IPS-20b (cell line): ENCODE measurements at regions not wholly inside any gene's neighbourhood (a gene's known extent, or its start where the extent isn't known, plus 50 kb on each side); places are given as distances from the start of the nearest gene placed in this dataset.

Experiments
- H3K27ac ChIP-seq: one replicate; pipeline ENCODE4 v1.5.1; 2013; ENCODE audit warnings: low read length
- H3K27me3 ChIP-seq: 2 replicates; pipeline ENCODE4 v1.6.1; 2013; ENCODE audit warnings: mild to moderate bottlenecking, low read length, inconsistent platforms; ENCODE audit not compliant: insufficient read depth
- H3K36me3 ChIP-seq: 2 replicates; pipeline ENCODE4 v1.6.1; 2013; ENCODE audit warnings: low read depth, mild to moderate bottlenecking, inconsistent platforms, low read length, moderate library complexity; ENCODE audit not compliant: insufficient read depth
- H3K4me1 ChIP-seq: 2 replicates; pipeline ENCODE4 v1.6.1; 2013; ENCODE audit warnings: mild to moderate bottlenecking, control low read depth, inconsistent platforms, low read length, moderate library complexity; ENCODE audit not compliant: insufficient read depth
- H3K4me3 ChIP-seq: 2 replicates; pipeline ENCODE4 v1.5.1; 2013; ENCODE audit warnings: mild to moderate bottlenecking, low read length, inconsistent platforms
- H3K9ac ChIP-seq: 2 replicates; pipeline ENCODE4 v1.6.1; 2013; ENCODE audit warnings: low read depth, mild to moderate bottlenecking, inconsistent platforms, low read length, moderate library complexity
- H3K9me3 ChIP-seq: 2 replicates; pipeline ENCODE4 v1.6.1; 2013; ENCODE audit warnings: mild to moderate bottlenecking, low read depth, low read length, inconsistent platforms; ENCODE audit not compliant: insufficient read depth

GRCh38 chr1:55990007-55990406 lies 589.4 kb downstream of the PLPP3 start:
- no peak overlapping the region for H3K4me3 ChIP-seq
- H3K27ac ChIP-seq, result no peak overlapping the region
- H3K9ac ChIP-seq, result no peak overlapping the region
- peaks cover 9% of the 10 kb centered on the region; the same call in 1 of the 2 replicates for H3K27me3 ChIP-seq
- peaks cover 8% of the 10 kb centered on the region; the same call in 1 of the 2 replicates for H3K4me1 ChIP-seq
- H3K36me3 ChIP-seq, result no peaks in the 10 kb centered on the region
- no peaks in the 10 kb centered on the region for H3K9me3 ChIP-seq

DNA sequence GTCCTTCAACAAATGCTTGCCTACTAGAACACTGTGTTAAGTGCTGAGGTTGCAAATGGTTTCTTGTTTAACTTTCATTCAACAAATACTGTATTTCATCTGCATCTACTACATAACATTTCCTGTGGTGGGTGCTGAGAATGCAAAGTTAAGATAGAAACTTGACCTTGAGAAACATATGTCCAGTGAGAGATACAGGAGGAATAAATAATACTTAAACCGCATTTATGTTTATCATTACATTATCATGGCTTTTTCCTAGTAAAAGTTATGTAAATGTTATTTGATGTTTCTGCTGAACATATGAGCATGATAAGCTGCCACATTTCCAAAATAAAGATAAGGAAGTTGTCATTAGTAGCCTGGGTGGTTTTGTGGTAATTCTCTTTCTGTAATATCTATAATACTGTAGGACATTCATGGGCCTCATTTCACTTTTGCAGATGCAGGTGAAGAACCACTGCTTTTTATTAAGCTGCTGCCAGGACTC lies 590.4 kb downstream of the PLPP3 start:
- peaks cover 9% of the 10 kb centered on the region; the same call in 1 of the 2 replicates for H3K27me3 ChIP-seq
- H3K9ac ChIP-seq, result no peak overlapping the region
- H3K36me3 ChIP-seq, result no peaks in the 10 kb centered on the region
- H3K4me1 ChIP-seq, result peaks cover 8% of the 10 kb centered on the region; the same call in 1 of the 2 replicates
- H3K27ac ChIP-seq, result no peak overlapping the region
- H3K4me3 ChIP-seq, result no peak overlapping the region
- no peaks in the 10 kb centered on the region for H3K9me3 ChIP-seq

- no peak overlapping the region for H3K9ac ChIP-seq
- 0 out of 2 replicates have a peak overlapping the region, but pooled peaks have one; percentile 36 for H3K4me3 ChIP-seq
- no peak overlapping the region for H3K27ac ChIP-seq
- H3K27me3 ChIP-seq, result peaks cover 9% of the 10 kb centered on the region; the same call in 1 of the 2 replicates
- H3K36me3 ChIP-seq, result no peaks in the 10 kb centered on the region
- peaks cover 8% of the 10 kb centered on the region; the same call in 1 of the 2 replicates for H3K4me1 ChIP-seq
- H3K9me3 ChIP-seq, result no peaks in the 10 kb centered on the region
These were observed 591.7 kb downstream of the PLPP3 start for GRCh38 chr1:55987491-55988249.

- Histone ChIP-seq H3K4me1 (peaks cover 8% of the 10 kb centered on the region; the same call in 1 of the 2 replicates), H3K36me3 (no peaks in the 10 kb centered on the region), H3K4me3 (no peak overlapping the region), H3K27ac (no peak overlapping the region), H3K27me3 (peaks cover 9% of the 10 kb centered on the region; the same call in 1 of the 2 replicates), H3K9me3 (no peaks in the 10 kb centered on the region), H3K9ac (no peak overlapping the region)
These were observed 593.4 kb downstream of the PLPP3 start for GRCh38 chr1:55986003-55986402.

GRCh38 chr1:55981010-55981650 lies 598.2 kb downstream of the PLPP3 start:
- Histone ChIP-seq H3K9ac (no peak overlapping the region), H3K4me1 (no peaks in the 10 kb centered on the region), H3K27me3 (no peaks in the 10 kb centered on the region), H3K27ac (no peak overlapping the region), H3K36me3 (no peaks in the 10 kb centered on the region), H3K9me3 (no peaks in the 10 kb centered on the region), H3K4me3 (no peak overlapping the region)

DNA sequence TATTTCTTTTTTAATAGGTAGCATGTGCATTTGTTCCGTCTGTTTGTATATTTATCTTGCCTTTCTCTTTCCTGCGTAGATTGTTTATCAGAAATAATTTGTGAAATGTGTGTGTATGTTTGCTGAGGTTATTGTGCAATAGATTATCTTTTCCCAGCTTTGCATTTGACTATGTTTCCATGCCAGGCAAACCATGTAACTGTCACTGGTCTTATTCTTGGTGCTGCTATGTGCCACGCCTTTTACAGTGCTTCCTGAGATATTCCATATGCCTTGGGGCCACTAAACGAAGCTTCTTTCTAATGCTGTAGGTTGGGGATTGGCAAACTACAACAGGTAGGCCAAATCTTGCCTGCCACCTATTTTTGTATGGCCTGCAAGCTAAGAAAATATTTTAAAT lies 598.8 kb downstream of the PLPP3 start:
- no peaks in the 10 kb centered on the region for H3K4me1 ChIP-seq
- H3K9ac ChIP-seq, result no peak overlapping the region
- H3K27me3 ChIP-seq, result no peaks in the 10 kb centered on the region
- H3K36me3 ChIP-seq, result no peaks in the 10 kb centered on the region
- no peak overlapping the region for H3K4me3 ChIP-seq
- H3K9me3 ChIP-seq, result no peaks in the 10 kb centered on the region
- H3K27ac ChIP-seq, result no peak overlapping the region

DNA sequence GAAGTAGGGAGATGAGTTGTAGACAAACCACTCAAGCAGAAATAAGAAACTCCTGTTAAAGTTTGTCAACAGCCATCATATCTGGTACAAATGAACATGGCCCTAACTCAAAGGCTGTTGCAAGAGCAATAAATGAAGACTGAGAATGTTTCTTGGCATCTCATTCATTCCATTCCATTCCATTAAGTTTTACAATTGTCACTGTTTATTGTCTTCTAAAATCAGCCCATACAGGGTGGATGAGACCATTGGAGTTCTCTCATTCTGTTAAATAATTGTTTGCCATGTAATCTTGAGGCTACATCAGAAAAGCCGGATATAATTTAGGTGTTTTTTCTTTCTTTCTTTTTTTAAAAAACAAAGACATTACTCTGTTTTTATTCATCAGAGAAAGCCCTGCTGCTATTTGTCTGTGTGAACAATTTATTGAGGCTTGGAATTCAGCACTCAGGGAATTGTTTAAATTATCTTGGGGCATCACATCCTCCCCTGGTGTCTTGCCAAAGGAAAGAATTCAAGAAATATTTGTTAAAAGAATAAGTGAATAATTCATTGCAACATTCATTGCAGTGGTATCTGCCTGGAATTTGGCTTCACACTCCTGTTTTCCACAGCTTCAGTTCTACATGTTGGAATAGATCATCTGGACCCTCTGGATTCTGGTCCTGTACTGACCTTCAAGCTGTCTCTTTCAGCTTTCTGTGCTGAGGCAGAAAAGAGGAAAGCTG lies 604.5 kb downstream of the PLPP3 start:
- Histone ChIP-seq H3K9ac (no peak overlapping the region), H3K9me3 (no peaks in the 10 kb centered on the region), H3K4me3 (no peak overlapping the region), H3K27ac (no peak overlapping the region), H3K4me1 (no peaks in the 10 kb centered on the region), H3K27me3 (no peaks in the 10 kb centered on the region), H3K36me3 (no peaks in the 10 kb centered on the region)

DNA sequence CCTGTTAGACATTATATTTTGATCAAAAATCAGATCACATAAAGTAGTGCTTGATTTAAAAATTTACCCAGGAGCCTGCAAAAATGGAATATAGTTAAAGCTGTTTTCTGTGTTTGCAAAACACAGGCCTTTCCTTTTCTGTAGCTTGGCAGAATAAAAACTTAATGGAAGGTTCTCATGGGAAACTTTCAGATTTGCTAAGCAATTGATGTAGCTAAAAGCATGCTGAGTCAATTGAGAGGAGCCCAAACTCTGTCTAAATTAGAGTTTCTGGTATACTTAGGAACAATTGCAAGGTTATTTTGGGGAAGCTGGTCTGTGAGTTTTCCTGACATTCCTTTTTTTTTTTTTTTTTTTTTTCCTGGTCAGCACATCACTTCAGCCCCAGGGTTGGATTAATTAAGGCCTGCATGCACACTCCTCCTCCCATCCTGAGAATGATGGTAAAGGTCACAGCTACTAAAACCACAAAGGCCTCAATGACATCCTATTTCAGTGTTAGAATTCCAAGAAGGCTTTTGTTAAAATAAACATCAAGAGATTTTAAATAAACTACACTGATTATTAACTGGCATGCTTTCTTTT lies 608.7 kb downstream of the PLPP3 start:
- Histone ChIP-seq H3K9ac (no peak overlapping the region), H3K9me3 (no peaks in the 10 kb centered on the region), H3K27me3 (no peaks in the 10 kb centered on the region), H3K27ac (no peak overlapping the region), H3K4me3 (no peak overlapping the region), H3K4me1 (no peaks in the 10 kb centered on the region), H3K36me3 (no peaks in the 10 kb centered on the region)

DNA sequence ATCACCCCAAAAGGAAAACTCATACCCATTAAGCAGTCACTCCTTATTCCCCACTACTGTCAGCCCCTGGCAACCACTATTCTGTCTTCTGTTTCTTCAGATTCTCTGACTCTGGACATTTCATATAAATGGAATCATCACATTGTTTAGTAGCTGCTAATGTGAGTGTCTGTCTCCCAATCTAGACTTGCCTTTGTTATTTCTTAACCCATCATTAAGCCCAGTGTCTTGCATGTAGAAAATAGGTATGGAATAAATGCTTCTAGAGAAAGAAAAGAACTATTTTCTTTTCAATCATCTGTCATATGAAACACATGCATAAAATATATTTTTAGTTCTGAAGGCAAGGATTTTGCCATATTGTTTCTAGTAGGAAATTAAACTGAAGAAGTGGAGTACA lies 610.0 kb downstream of the PLPP3 start:
- Histone ChIP-seq H3K27me3 (no peaks in the 10 kb centered on the region), H3K4me1 (no peaks in the 10 kb centered on the region), H3K9me3 (no peaks in the 10 kb centered on the region), H3K4me3 (no peak overlapping the region), H3K9ac (no peak overlapping the region), H3K27ac (no peak overlapping the region), H3K36me3 (no peaks in the 10 kb centered on the region)

DNA sequence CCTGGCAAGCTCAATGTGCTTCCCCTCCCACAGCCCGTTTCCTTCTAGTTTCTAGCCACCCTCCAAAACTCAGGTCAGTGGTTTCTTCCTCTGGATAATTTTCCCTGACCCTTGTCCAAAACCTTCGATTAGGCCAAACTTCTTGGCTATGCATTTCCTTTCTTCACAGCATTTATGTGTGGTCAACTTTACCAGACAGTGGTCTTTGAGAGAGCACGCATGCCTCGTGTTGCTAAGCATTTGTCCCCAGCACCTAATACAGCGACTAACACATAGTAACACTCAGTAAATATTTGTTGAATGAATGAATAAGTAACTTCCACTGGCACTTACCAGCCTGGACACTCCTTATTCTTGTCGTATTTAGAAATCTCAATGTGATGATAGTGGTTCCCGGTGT lies 610.7 kb downstream of the PLPP3 start:
- H3K36me3 ChIP-seq, result no peaks in the 10 kb centered on the region

GRCh38 chr1:55965981-55966461 lies 613.3 kb downstream of the PLPP3 start:
- no peaks in the 10 kb centered on the region for H3K4me1 ChIP-seq
- no peaks in the 10 kb centered on the region for H3K9me3 ChIP-seq
- no peak overlapping the region for H3K4me3 ChIP-seq
- no peaks in the 10 kb centered on the region for H3K27me3 ChIP-seq
- H3K36me3 ChIP-seq, result no peaks in the 10 kb centered on the region
- no peak overlapping the region for H3K27ac ChIP-seq
- no peak overlapping the region for H3K9ac ChIP-seq

More for the DNA sequence above, 610.7 kb downstream of the PLPP3 start:
- Histone ChIP-seq H3K9me3 (no peaks in the 10 kb centered on the region), H3K4me1 (no peaks in the 10 kb centered on the region), H3K27me3 (no peaks in the 10 kb centered on the region), H3K27ac (no peak overlapping the region), H3K9ac (no peak overlapping the region), H3K4me3 (no peak overlapping the region)
